HepG2 (cell line): ENCODE measurements at regions not wholly inside any gene's neighbourhood (a gene's known extent, or its start where the extent isn't known, plus 50 kb on each side); places are given as distances from the start of the nearest gene placed in this dataset.

Experiments
- ATRX ChIP-seq: sonication (generic); formaldehyde crosslinking; IDR thresholded peaks from 2 replicates; pipeline ENCODE4 v1.4.0; 2020; ENCODE audit warnings: missing genetic modification reagents, borderline replicate concordance
- BRF2 ChIP-seq: sonication (generic); formaldehyde crosslinking; IDR thresholded peaks from 2 replicates; pipeline ENCODE4 v1.8.1; 2022; ENCODE audit warnings: mild to moderate bottlenecking, missing genetic modification reagents
- POLR2AphosphoS5 ChIP-seq: IDR thresholded peaks from 2 replicates; pipeline ENCODE4 v1.6.1; 2012; ENCODE audit warnings: low read depth, low read length
- SUZ12 ChIP-seq: fragments of 150-350 bp; IDR thresholded peaks from 2 replicates; pipeline ENCODE4 v1.6.1; 2014; ENCODE audit warnings: low read depth, low read length
- TSC22D2 ChIP-seq: sonication (generic); formaldehyde crosslinking; IDR thresholded peaks from 2 replicates; pipeline ENCODE4 v1.5.1; 2020; ENCODE audit warnings: missing genetic modification reagents, mild to moderate bottlenecking, borderline replicate concordance
- ZNF510 ChIP-seq: sonication (generic); formaldehyde crosslinking; IDR thresholded peaks from 2 replicates; pipeline ENCODE4 v1.4.0; 2020; ENCODE audit warnings: low read depth, mild to moderate bottlenecking, missing genetic modification reagents
- TF ChIP-seq, protein P1 (sequence below): IDR thresholded peaks from 2 replicates; pipeline ENCODE4 v1.6.1; 2016; ENCODE audit warnings: mild to moderate bottlenecking, missing biosample characterization, missing genetic modification reagents

DNA sequence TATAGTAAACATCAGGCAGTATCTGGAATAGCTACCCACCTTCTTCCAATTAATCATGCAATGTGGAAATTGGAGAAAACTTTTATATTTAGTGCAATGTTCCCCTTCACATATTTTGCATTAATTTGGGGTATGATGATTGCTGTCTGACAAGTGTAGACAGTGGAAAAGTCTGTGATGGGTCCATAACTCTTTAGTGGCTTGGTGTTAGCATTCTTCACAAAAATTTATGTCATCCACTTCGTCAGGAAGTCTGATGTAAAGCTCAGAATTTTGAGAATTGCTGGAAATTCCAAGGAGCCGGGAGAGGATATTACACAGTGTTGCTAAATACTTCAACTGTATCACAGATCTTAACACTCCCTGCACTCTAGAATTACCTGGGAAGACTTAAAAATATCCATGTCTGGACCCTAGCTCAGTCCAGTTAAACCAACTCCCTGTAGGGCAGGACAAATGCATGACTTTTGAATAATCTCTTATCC lies 549.7 kb upstream of the PLXNA2 start:
- no peak for TF ChIP-seq ZNF510
- TF ChIP-seq, protein P1, sequence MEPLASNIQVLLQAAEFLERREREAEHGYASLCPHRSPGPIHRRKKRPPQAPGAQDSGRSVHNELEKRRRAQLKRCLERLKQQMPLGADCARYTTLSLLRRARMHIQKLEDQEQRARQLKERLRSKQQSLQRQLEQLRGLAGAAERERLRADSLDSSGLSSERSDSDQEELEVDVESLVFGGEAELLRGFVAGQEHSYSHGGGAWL (CRISPR knock-in tag) = no peak
- no peak for TF ChIP-seq ATRX
- no peak for TF ChIP-seq TSC22D2 (CRISPR knock-in tag)
- TF ChIP-seq BRF2 (CRISPR knock-in tag) = no peak
- TF ChIP-seq POLR2AphosphoS5 = no peak
- no peak for TF ChIP-seq SUZ12
